Chondrocyte (in vitro differentiated cells): ENCODE measurements at regions not wholly inside any gene's neighbourhood (a gene's known extent, or its start where the extent isn't known, plus 50 kb on each side); places are given as distances from the start of the nearest gene placed in this dataset.
"Not testable (repeated sequence)": the region's sequence is repeated elsewhere in the genome, so short reads cannot be mapped to it uniquely, and the experiment has no call there.

ENCODE experiments used
- DNase-seq: peaks from one replicate; pipeline ENCODE4 v3.0.0; 2021; ENCODE audit warnings: mixed read lengths, low spot score
- H3K27ac Mint-ChIP-seq: one replicate; pipeline ENCODE4 v1.8.0; 2021; ENCODE audit warnings: mild to moderate bottlenecking, moderate library complexity, mixed read lengths; ENCODE audit not compliant: unreplicated experiment
- H3K27me3 Mint-ChIP-seq: 2 replicates; pipeline ENCODE4 v1.8.0; 2021; ENCODE audit warnings: low read depth, mixed read lengths
- H3K36me3 Mint-ChIP-seq: 2 replicates; pipeline ENCODE4 v1.8.0; 2021; ENCODE audit warnings: low read depth, mixed read lengths
- H3K4me1 Mint-ChIP-seq: 2 replicates; pipeline ENCODE4 v1.8.0; 2021; ENCODE audit warnings: low read depth, mild to moderate bottlenecking, mixed read lengths
- H3K4me3 Mint-ChIP-seq: one replicate; pipeline ENCODE4 v1.8.0; 2021; ENCODE audit warnings: mild to moderate bottlenecking, moderate library complexity, mixed read lengths; ENCODE audit not compliant: unreplicated experiment
- H3K9me3 Mint-ChIP-seq: 2 replicates; pipeline ENCODE4 v1.8.0; 2021; ENCODE audit warnings: low read depth, mixed read lengths
- CTCF ChIP-seq: fragments of 200-600 bp; sonication (generic); IDR thresholded peaks from 2 replicates; pipeline ENCODE4 v1.5.0; 2021; ENCODE audit warnings: antibody characterized with exemption, mild to moderate bottlenecking, moderate library complexity

GRCh38 chr15:34644851-34645250 lies 61.4 kb upstream of the GOLGA8B start:
- DNase-seq = no peak
- Mint-ChIP-seq H3K9me3 (peaks cover 7% of the 10 kb centered on the region), H3K4me1 (peaks cover 8% of the 10 kb centered on the region), H3K27ac (no peak overlapping the region), H3K4me3 (no peak overlapping the region), H3K36me3 (no peaks in the 10 kb centered on the region), H3K27me3 (peaks cover 17% of the 10 kb centered on the region)
- TF ChIP-seq CTCF = no peak

GRCh38 chr15:34644061-34644460 lies 60.6 kb upstream of the GOLGA8B start:
- Mint-ChIP-seq H3K27me3 (peaks cover 17% of the 10 kb centered on the region), H3K27ac (no peak overlapping the region), H3K9me3 (peaks cover 7% of the 10 kb centered on the region), H3K4me1 (peaks cover 8% of the 10 kb centered on the region), H3K36me3 (no peaks in the 10 kb centered on the region), H3K4me3 (no peak overlapping the region)
- no peak for TF ChIP-seq CTCF
- DNase-seq = no peak

GRCh38 chr15:34642247-34642646 lies 58.8 kb upstream of the GOLGA8B start:
- H3K36me3 Mint-ChIP-seq = no peaks in the 10 kb centered on the region
- no peak overlapping the region for H3K27ac Mint-ChIP-seq
- peaks cover 14% of the 10 kb centered on the region for H3K27me3 Mint-ChIP-seq
- no peak for TF ChIP-seq CTCF
- peaks cover 8% of the 10 kb centered on the region for H3K4me1 Mint-ChIP-seq
- DNase-seq = no peak
- H3K4me3 Mint-ChIP-seq = no peak overlapping the region
- peaks cover 7% of the 10 kb centered on the region for H3K9me3 Mint-ChIP-seq

GRCh38 chr15:34640661-34641060 lies 57.2 kb upstream of the GOLGA8B start:
- TF ChIP-seq CTCF = no peak
- no peak for DNase-seq
- H3K4me1 Mint-ChIP-seq = peaks cover 8% of the 10 kb centered on the region
- H3K27ac Mint-ChIP-seq = no peak overlapping the region
- H3K9me3 Mint-ChIP-seq = peaks cover 7% of the 10 kb centered on the region
- no peaks in the 10 kb centered on the region for H3K36me3 Mint-ChIP-seq
- peaks cover 7% of the 10 kb centered on the region for H3K27me3 Mint-ChIP-seq
- H3K4me3 Mint-ChIP-seq = no peak overlapping the region

GRCh38 chr15:34637305-34637704 lies 53.9 kb upstream of the GOLGA8B start:
- H3K4me3 Mint-ChIP-seq = no peak overlapping the region
- peaks cover 12% of the 10 kb centered on the region for H3K9me3 Mint-ChIP-seq
- no peak overlapping the region for H3K27ac Mint-ChIP-seq
- H3K4me1 Mint-ChIP-seq = no peaks in the 10 kb centered on the region
- peaks cover 7% of the 10 kb centered on the region for H3K27me3 Mint-ChIP-seq
- no peaks in the 10 kb centered on the region for H3K36me3 Mint-ChIP-seq
- no peak for DNase-seq
- TF ChIP-seq CTCF = no peak

GRCh38 chr15:34633602-34634001 lies 50.2 kb upstream of the GOLGA8B start:
- H3K9me3 Mint-ChIP-seq = peaks cover 17% of the 10 kb centered on the region
- H3K4me3 Mint-ChIP-seq = not testable (repeated sequence)

More at GRCh38 chr15:34633602-34634001, 50.2 kb upstream of the GOLGA8B start:
- H3K36me3 Mint-ChIP-seq, H3K4me1 Mint-ChIP-seq, H3K27ac Mint-ChIP-seq, DNase-seq, H3K27me3 Mint-ChIP-seq: not testable (repeated sequence)
